SK-N-SH treated with all-trans-retinoic acid at 6 μM for 48 hours (cell line): ENCODE measurements at regions not wholly inside any gene's neighbourhood (a gene's known extent, or its start where the extent isn't known, plus 50 kb on each side); places are given as distances from the start of the nearest gene placed in this dataset.

Source experiments
- ATAC-seq: fragments of 200-7000 bp; cut with Tn5 transposase; 3 replicates; pipeline ENCODE4 v1.9.1; 2020; ENCODE audit warnings: mild to moderate bottlenecking, moderate library complexity
- BACH2 ChIP-seq: fragments of 250-450 bp; sonication (Bioruptor Pico); IDR thresholded peaks from 2 replicates; pipeline ENCODE4 v1.9.0; 2021; ENCODE audit warnings: mild to moderate bottlenecking, borderline replicate concordance
- CREB5 ChIP-seq: fragments of 250-450 bp; sonication (Bioruptor Pico); IDR thresholded peaks from 2 replicates; pipeline ENCODE4 v1.5.1; 2020; ENCODE audit warnings: low read depth, mild to moderate bottlenecking, moderate library complexity
- CSDC2 ChIP-seq: fragments of 250-450 bp; sonication (Bioruptor Pico); IDR thresholded peaks from 2 replicates; pipeline ENCODE4 v1.5.0; 2020; ENCODE audit warnings: mild to moderate bottlenecking, moderate library complexity
- CSRNP3 ChIP-seq: fragments of 250-450 bp; sonication (Bioruptor Pico); IDR thresholded peaks from 2 replicates; pipeline ENCODE4 v1.5.1; 2021; ENCODE audit warnings: mild to moderate bottlenecking, moderate library complexity
- ESRRG ChIP-seq: fragments of 250-450 bp; sonication (Bioruptor Pico); IDR thresholded peaks from 2 replicates; pipeline ENCODE4 v1.6.1; 2021; ENCODE audit warnings: mild to moderate bottlenecking
- GLIS3 ChIP-seq: fragments of 250-450 bp; sonication (Bioruptor Pico); IDR thresholded peaks from 2 replicates; pipeline ENCODE4 v1.5.0; 2020; ENCODE audit warnings: mild to moderate bottlenecking, moderate library complexity
- OSR1 ChIP-seq: fragments of 250-450 bp; sonication (Bioruptor Pico); IDR thresholded peaks from 2 replicates; pipeline ENCODE4 v1.8.0; 2022; ENCODE audit warnings: moderate library complexity, mild to moderate bottlenecking, inconsistent platforms
- PATZ1 ChIP-seq: fragments of 250-450 bp; sonication (Bioruptor Pico); IDR thresholded peaks from 2 replicates; pipeline ENCODE4 v1.8.0; 2020; ENCODE audit warnings: mild to moderate bottlenecking, moderate library complexity, borderline replicate concordance
- POU6F1 ChIP-seq: fragments of 250-450 bp; sonication (Bioruptor Pico); IDR thresholded peaks from 2 replicates; pipeline ENCODE4 v1.8.0; 2021; ENCODE audit warnings: low read depth, mild to moderate bottlenecking, moderate library complexity, borderline replicate concordance
- PPARA ChIP-seq: fragments of 250-450 bp; sonication (Bioruptor Pico); IDR thresholded peaks from 2 replicates; pipeline ENCODE4 v1.5.0; 2020; ENCODE audit warnings: mild to moderate bottlenecking, borderline replicate concordance
- RARB ChIP-seq: fragments of 250-450 bp; sonication (Bioruptor Pico); IDR thresholded peaks from 2 replicates; pipeline ENCODE4 v1.8.0; 2021; ENCODE audit warnings: mild to moderate bottlenecking, moderate library complexity
- SNAI2 ChIP-seq: fragments of 250-450 bp; sonication (Bioruptor Pico); IDR thresholded peaks from 2 replicates; pipeline ENCODE4 v1.5.0; 2020; ENCODE audit warnings: mild to moderate bottlenecking, moderate library complexity
- TCF4 ChIP-seq: fragments of 250-450 bp; sonication (Bioruptor Pico); IDR thresholded peaks from 2 replicates; pipeline ENCODE4 v1.8.0; 2021; ENCODE audit warnings: mild to moderate bottlenecking, moderate library complexity, borderline replicate concordance
- TOX ChIP-seq: fragments of 250-450 bp; sonication (Bioruptor Pico); IDR thresholded peaks from 2 replicates; pipeline ENCODE4 v1.8.0; 2021; ENCODE audit warnings: mild to moderate bottlenecking, moderate library complexity, borderline replicate concordance
- TSHZ2 ChIP-seq: fragments of 250-450 bp; sonication (Bioruptor Pico); IDR thresholded peaks from 2 replicates; pipeline ENCODE4 v1.5.0; 2020; ENCODE audit warnings: mild to moderate bottlenecking, moderate library complexity
- ZC3H10 ChIP-seq: fragments of 250-450 bp; sonication (Bioruptor Pico); IDR thresholded peaks from 2 replicates; pipeline ENCODE4 v1.5.1; 2021; ENCODE audit warnings: mild to moderate bottlenecking, moderate library complexity
- ZFP3 ChIP-seq: fragments of 250-450 bp; sonication (Bioruptor Pico); IDR thresholded peaks from 2 replicates; pipeline ENCODE4 v1.5.0; 2020; ENCODE audit warnings: mild to moderate bottlenecking, moderate library complexity
- ZNF8 ChIP-seq: fragments of 450-650 bp; formaldehyde crosslinking; IDR thresholded peaks from 2 replicates; pipeline ENCODE4 v1.5.0; 2020; ENCODE audit warnings: mild to moderate bottlenecking, moderate library complexity

GRCh38 chr20:53838311-53838868 lies 232.0 kb downstream of the BCAS1 start:
- no peak for ATAC-seq
- TF ChIP-seq OSR1 (CRISPR knock-in tag) = no peak
- no peak for TF ChIP-seq ESRRG (CRISPR knock-in tag)

GRCh38 chr20:53837126-53837826 lies 233.1 kb downstream of the BCAS1 start:
- no peak for ATAC-seq
- TF ChIP-seq TSHZ2 (CRISPR knock-in tag) = no peak
- no peak for TF ChIP-seq PPARA (CRISPR knock-in tag)
- no peak for TF ChIP-seq ESRRG (CRISPR knock-in tag)
- no peak for TF ChIP-seq GLIS3 (CRISPR knock-in tag)
- TF ChIP-seq CSRNP3 (CRISPR knock-in tag) = no peak
- TF ChIP-seq OSR1 (CRISPR knock-in tag) = no peak
- TF ChIP-seq TOX (CRISPR knock-in tag) = no peak
- no peak for TF ChIP-seq TCF4
- no peak for TF ChIP-seq SNAI2 (CRISPR knock-in tag)
- no peak for TF ChIP-seq RARB (CRISPR knock-in tag)
- no peak for TF ChIP-seq POU6F1
- TF ChIP-seq ZFP3 (CRISPR knock-in tag) = no peak
- TF ChIP-seq CSDC2 (CRISPR knock-in tag) = no peak
- TF ChIP-seq ZC3H10 (CRISPR knock-in tag) = no peak
- TF ChIP-seq ZNF8 (CRISPR knock-in tag) = no peak

GRCh38 chr20:53834749-53835148 lies 235.6 kb downstream of the BCAS1 start:
- ATAC-seq = no peak
- TF ChIP-seq TCF4 (no peak), PPARA (CRISPR knock-in tag) (no peak), GLIS3 (CRISPR knock-in tag) (no peak), OSR1 (CRISPR knock-in tag) (no peak), BACH2 (no peak), RARB (CRISPR knock-in tag) (no peak)

- no peak for ATAC-seq
- no peak for TF ChIP-seq ZC3H10 (CRISPR knock-in tag)
- no peak for TF ChIP-seq CSDC2 (CRISPR knock-in tag)
- no peak for TF ChIP-seq GLIS3 (CRISPR knock-in tag)
- TF ChIP-seq CREB5 (CRISPR knock-in tag) = no peak
- no peak for TF ChIP-seq OSR1 (CRISPR knock-in tag)
- TF ChIP-seq ZNF8 (CRISPR knock-in tag) = no peak
- no peak for TF ChIP-seq PATZ1 (CRISPR knock-in tag)
- no peak for TF ChIP-seq SNAI2 (CRISPR knock-in tag)
- no peak for TF ChIP-seq CSRNP3 (CRISPR knock-in tag)
These were observed 236.3 kb downstream of the BCAS1 start for GRCh38 chr20:53834062-53834442.
